ENCODE measurements at regions not wholly inside any gene's neighbourhood (a gene's known extent, or its start where the extent isn't known, plus 50 kb on each side); places are given as distances from the start of the nearest gene placed in this dataset.
"Not testable (repeated sequence)": the region's sequence is repeated elsewhere in the genome, so short reads cannot be mapped to it uniquely, and the experiment has no call there.

DNA sequence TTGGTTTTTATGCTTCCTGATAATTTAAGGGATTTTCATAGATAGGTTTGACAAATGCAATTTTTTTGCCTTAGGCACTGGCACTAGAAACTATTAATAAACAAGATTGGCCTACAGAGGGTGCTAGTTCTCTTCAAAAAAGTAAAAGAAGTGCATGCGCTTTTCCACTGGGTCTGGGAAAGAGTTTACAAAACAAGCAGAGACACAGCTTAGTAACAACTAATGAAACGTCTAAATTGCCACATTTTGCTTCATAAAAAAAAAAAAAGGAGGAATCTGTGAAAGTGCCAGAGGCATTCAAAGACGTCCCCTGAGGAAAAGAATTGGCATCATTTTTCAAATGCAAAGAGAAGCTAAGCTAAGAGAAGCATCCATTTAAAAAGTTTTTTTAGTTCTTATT lies 58.3 kb upstream of the EEA1 start:
- in situ Hi-C loops (cut with HindIII; ENCODE audit: low sequenced_read_pairs): no loop called here
- DNase-seq (ENCODE audit: low spot score): peak; percentile 79

DNA sequence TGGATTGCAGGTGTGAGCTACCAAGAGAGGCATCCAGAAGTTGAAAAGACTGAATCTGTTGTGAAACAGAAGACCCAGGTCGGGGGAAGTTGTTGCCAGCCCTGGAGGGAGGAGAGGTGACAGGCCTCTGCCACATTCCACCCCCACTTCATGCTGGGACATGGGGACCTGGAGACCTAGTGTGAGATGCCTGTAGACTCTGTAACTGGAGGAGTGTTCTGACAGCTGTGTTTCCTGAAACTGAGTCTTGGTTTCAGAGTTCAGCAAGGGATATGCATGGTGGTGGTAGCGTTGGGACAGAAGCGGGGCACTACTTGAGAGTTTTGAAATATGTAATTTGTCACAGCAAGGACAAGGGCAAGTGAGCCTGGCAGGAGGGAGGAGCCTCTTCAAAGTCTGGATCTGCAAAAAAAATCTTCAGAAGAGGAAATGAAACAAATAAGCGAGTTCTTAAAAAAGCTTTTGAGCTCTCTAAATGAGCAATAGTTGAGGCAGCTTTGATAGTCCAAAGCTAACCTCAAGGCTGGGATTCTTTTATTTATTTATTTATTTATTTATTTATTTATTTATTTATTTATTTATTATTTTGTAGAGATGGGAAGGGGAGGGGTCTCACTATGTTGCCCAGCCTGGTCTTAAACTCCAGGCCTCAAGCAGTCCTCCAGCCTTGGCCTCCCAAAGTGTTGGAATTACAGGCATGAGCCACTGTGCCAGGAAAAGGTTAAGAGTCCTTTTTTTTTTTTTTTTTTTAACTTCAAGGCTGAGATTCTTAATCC lies 58.9 kb upstream of the EEA1 start:
- in situ Hi-C loops (cut with HindIII; ENCODE audit: low sequenced_read_pairs): no loop called here
- no peak for DNase-seq (ENCODE audit: low spot score)

DNA sequence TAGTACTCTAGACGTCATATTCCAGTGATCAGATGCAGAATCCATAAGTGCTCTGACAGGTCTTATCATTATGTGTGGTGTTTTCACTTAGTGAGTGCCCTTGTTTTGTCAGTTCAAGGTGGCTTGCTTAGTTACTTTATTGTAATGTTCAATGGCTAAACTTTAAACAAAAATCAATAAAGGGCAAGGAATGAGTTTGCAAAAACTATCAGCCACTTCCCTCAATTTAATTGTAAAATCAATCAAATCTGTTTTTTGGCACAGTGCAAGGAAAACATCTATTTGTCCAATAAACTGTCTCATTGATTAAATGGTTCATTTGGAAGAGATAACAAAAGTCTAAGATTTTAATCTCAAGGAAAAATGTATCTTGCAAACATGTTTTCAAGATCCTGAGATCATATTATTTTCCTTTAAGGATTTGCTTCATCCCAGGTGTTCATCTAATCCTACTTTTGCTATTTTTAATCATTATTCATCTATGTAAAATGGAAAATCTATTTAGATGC lies 59.6 kb upstream of the EEA1 start:
- in situ Hi-C loops (cut with HindIII; ENCODE audit: low sequenced_read_pairs): no loop called here
- DNase-seq (ENCODE audit: low spot score): no peak

DNA sequence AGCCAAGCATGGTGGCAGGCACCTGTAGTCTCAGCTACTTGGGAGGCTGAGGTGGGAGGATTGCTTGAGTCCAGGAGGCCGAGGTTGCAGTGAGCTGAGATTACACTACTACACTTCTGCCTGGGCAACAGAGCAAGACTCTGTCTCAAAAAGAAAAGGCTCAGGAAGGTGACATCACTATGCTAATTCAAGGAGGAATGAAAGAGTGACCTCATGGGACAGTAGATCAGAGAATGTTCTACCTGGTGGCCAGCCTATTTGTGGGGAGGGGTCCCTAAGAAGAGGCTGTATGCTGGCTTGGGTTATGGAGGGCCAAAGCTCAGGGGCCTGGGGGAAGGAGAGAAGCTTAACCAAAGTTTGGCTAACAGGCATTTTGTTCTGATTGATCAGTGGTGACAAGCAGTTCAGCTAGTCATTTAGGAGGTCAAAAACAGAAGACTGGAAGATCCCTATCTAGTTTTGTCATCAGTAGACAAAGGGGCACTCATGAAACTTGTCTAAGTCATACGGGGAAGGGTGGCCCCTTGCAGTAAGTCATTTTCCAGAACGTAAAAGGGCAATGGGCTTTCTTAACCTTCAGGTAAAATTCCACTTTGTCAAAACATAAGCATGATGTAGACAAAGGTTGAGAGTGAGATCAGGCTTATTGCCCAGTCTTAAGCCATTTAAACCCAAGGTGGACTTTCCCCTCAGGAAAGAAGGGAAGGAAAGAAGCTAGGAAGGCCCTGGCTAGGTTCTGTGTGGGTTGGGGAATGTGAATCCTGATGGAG lies 60.8 kb upstream of the EEA1 start:
- in situ Hi-C loops (cut with HindIII; ENCODE audit: low sequenced_read_pairs): no loop called here
- DNase-seq (ENCODE audit: low spot score): no peak

DNA sequence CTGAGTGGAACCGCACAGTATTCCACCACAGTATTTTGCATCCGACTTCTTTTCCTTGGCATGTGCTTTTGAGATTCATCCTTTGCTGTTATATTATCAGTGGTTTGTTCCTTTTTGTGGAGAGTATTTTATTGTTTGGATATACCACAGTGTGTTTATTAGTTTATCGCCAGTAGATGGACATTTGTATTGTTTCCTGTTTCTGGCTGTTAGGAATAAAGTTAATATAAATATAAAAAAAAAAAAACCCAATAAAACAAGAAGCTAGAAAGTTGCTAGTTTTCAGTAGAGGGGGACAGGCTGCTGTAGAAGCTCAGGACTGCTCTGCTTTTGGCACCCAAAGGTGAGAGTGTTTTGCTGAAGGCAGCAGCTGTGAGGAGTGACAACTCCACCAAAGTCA lies 62.0 kb upstream of the EEA1 start:
- in situ Hi-C loops (cut with HindIII; ENCODE audit: low sequenced_read_pairs): no loop called here
- DNase-seq (ENCODE audit: low spot score): no peak

DNA sequence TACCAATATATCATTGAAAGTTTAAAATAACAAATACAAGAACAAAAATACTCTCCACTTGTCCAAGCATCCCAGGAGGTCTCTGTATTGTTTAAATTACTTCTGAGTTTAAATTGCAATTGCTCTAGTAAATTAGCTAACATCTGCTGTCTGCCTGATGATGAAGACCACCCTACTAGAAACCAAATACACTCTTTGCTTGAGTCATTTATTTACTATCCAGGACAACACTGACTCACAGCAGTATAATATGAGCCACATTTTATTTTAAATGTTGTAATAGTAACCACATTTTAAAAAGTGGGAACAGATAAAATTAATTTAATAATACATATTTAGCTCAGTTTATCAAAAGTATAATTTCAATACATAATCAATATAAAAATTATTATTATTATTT lies 62.9 kb upstream of the EEA1 start:
- in situ Hi-C loops (cut with HindIII; ENCODE audit: low sequenced_read_pairs): no loop called here
- DNase-seq (ENCODE audit: low spot score): no peak

DNA sequence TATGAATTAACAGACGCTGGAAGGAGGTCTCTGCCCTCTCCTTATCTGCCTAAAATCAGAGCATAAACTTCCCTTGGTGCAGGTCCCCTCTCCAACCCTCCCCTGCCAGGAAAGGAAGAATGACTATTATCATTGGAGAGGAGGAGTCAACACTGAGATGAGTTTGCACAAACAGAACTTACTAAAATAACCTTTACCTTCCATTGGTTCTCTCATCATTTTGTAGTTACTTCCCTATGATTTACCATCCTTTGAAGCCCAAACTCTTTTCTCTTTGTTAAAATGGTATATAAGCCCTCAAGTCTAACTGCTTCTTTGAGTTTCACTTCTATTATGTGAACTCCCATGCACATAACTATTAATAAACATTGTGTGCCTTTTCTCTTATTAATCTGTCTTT lies 64.2 kb upstream of the EEA1 start:
- DNase-seq (ENCODE audit: low spot score): no peak
- in situ Hi-C loops (cut with HindIII; ENCODE audit: low sequenced_read_pairs): no loop called here

DNA sequence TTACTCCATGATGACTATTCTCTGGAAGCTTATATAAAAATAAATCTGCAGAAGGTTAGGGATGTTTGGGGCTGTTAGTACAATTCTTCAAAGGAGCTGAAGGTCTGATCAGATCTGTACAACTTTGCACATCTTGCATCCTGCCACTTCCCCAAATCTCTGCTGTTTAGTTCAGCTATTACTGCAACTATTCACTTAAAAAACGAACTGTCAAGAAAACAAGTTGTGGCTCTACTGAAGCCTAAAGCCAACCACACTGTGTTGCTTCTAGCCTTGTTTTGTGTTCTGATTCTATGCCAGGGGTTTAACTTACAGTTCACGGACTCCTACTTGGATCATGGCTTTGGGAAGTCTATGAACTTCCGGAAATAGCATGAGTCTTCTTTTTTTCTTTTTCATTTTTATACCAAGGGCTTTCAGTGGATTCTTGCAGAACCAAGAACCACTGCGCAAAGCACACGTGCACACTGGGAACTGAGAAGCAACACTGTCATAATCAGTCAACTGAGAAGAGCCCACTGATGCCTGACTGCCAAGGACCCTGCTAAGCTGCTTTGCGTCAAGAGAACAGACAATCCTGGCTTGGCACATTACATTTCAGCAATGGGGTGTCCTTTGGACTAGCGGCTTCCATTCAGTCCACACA lies 66.3 kb upstream of the EEA1 start:
- in situ Hi-C loops (cut with HindIII; ENCODE audit: low sequenced_read_pairs): no loop called here
- no peak for DNase-seq (ENCODE audit: low spot score)

DNA sequence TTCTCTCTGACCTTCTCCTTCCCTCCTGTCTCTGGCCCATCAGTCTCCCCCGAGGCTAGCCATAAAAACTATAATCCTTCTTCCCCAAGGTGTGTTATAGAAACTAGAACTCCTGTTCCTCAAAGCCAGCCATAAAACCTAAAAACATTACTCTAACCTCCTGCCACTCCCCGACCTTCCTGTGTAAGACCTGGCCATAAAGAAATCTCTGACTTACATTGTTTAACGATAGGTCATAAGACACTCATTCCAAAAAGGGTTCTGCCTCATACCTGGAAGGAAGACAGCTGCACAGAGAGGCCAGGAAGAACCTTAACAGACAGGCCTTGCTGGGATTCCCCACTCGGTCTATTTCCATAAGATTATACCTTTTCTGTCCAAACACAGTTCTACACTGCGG lies 70.9 kb upstream of the EEA1 start:
- DNase-seq (ENCODE audit: low spot score): no peak
- in situ Hi-C loops (cut with HindIII; ENCODE audit: low sequenced_read_pairs): no loop called here

DNA sequence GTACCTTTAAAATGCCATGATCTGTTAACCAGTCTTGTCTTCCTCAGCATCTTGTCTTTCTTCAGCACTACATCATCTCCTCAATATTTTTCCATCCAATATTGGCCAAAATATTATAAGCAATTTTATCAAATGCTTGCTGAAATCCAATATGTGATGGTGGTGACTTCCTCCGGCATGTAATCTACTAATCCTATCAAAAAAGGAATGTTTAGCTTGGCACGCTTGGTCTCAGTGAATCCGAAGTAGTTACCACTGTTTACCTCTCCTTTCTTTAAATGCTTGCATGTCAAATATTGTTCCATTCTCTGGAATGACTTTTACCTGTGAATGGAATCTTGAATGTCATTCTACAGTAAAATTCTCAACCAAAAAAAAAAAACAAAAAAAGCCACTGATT lies 72.3 kb upstream of the EEA1 start:
- in situ Hi-C loops (cut with HindIII; ENCODE audit: low sequenced_read_pairs): no loop called here

DNA sequence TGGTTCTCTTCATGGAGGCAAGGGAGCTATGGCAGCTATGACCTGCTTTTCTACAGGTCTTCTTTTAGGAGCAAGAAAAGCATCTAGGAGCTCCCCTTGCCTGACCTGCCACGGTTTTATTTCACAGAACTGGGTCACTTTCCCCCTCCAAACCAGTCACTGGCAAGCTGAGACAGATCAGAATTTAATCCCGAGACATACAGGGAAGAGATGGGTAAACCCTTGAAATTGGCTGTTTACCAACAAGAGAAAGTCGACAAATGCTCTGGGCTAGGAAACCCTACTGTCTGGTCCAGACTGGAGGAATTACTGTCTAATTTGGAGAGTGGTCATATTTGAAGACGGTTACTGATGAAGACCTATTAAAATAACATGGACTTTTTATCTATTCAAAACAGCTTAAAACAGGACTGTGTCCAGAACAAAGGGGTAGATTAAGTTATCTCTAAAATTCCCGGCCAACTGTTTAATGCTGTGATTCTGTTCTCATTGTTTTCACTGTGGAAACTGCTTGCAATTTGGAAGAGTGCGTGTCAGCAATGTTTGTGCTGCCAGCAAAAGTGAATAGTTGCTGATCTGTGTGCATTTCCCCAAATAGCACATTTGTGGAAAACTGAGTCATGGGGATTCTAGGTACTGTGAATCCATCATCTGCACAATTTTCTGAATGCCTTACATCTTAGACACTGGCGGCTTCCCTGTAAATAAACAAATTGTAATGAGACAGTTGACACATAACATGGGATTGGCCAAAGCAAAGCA lies 73.4 kb upstream of the EEA1 start:
- DNase-seq (ENCODE audit: low spot score): no peak
- in situ Hi-C loops (cut with HindIII; ENCODE audit: low sequenced_read_pairs): no loop called here

More for the DNA sequence above, 72.3 kb upstream of the EEA1 start:
- DNase-seq (ENCODE audit: low spot score): no peak

DNA sequence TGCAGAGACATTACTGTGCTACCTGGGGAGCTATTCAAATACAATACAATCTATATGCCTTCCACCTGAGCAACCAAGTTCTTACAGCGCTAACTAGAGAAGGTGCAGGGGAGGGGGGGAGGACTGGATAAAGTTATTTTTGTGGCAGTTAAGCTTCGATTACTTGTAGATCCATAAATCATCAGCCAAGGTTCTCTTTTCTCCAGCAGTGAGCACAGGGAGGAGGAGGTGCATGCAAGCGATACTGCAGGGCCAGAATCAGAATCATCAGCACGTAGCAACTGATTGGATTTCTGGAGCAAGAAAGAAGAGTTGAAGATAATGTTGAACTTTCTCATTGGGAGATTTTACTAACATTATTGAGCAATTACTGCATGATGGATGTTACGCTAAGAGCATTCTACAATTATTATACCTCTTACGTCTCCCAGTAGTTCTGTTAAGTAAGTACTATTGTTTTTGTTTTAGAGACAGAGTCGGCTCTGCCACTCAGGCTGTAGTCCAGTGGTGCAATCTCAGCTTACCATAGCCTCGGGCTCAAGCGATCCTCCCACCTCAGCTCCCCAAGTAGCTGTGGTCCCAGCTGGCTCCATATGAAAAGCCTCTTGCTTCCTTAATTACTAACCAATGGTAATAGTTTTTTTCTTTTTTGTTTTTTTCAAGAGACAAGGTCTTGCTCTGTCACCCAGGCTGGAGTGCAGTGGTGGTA lies 74.6 kb upstream of the EEA1 start:
- in situ Hi-C loops (cut with HindIII; ENCODE audit: low sequenced_read_pairs): no loop called here
- DNase-seq (ENCODE audit: low spot score): no peak

DNA sequence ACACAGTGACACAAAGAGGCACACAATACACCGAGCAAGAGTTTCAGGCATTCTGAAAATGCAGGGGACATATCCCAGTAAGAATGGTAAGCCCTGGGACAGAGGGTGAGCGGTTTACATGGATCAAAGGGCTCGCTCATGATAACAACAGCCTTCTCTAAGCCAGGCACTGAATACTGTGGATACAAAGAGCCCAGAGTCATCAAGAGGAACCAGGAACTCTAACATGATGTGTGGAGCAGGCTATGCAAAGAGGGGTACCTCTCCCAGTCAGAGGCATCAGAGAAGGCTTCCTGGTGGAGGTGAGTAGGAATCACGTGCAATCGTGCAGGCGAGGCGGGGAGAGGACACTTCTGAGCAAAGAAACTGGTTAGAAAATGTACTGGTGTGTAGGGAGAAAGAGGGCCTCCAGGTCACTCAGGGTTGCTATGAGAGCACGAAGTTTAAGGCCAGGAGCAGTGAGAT lies 76.9 kb upstream of the EEA1 start:
- no peak for DNase-seq (ENCODE audit: low spot score)
- in situ Hi-C loops (cut with HindIII; ENCODE audit: low sequenced_read_pairs): no loop called here

DNA sequence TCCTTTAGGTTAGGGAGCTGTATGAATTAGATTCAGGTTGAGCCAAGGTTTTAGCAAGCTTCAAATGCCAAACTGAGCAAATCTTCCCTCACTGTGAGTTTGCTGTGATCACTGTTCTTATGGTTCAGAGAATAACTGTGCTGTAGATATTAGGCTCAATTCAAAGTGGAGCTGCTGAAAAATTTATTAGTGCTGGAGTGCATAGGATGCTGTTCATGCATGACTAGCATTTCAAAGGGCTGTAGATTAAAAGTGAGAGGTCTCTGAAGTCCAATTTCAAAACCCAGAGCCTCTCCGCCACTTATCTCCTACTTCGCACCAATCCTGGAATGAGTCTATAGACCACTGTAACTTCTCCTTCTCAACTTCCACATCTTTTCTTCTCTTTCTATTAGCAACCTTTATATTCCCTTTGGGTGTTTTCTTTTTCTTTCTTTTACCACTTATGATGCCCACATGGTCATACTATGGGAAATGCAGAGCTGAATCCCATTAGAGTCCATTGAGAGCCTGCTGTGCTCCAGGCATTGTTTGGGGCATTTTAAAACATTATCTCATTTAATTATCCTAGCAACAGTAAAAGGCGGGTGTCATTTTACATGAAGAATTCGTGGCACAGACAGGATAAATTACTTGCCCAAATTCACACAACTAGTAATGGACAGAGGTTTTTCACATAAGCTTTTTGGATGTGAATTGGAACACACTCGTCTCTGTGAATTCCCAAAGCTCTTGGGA lies 77.5 kb upstream of the EEA1 start:
- in situ Hi-C loops (cut with HindIII; ENCODE audit: low sequenced_read_pairs): no loop called here
- no peak for DNase-seq (ENCODE audit: low spot score)

DNA sequence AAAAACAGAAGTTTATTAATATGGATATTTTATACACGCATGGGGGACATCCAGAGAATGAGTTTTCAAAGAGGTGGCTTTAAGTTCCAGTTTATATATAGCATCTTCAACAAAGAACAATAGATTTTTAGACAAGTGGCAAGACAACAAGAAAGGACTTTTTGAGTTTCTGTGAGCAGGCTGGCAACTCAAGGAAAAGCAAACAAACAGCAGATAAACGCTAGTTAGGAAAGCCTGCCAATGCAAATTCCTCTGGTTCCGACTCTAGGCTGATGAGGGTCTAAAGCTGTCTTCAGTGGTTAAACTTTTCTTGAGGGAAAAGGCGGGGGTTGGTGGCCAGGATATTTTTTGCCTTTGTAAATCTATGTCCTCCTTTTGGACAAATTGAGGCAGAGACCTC lies 78.4 kb upstream of the EEA1 start:
- no peak for DNase-seq (ENCODE audit: low spot score)
- in situ Hi-C loops (cut with HindIII; ENCODE audit: low sequenced_read_pairs): no loop called here

DNA sequence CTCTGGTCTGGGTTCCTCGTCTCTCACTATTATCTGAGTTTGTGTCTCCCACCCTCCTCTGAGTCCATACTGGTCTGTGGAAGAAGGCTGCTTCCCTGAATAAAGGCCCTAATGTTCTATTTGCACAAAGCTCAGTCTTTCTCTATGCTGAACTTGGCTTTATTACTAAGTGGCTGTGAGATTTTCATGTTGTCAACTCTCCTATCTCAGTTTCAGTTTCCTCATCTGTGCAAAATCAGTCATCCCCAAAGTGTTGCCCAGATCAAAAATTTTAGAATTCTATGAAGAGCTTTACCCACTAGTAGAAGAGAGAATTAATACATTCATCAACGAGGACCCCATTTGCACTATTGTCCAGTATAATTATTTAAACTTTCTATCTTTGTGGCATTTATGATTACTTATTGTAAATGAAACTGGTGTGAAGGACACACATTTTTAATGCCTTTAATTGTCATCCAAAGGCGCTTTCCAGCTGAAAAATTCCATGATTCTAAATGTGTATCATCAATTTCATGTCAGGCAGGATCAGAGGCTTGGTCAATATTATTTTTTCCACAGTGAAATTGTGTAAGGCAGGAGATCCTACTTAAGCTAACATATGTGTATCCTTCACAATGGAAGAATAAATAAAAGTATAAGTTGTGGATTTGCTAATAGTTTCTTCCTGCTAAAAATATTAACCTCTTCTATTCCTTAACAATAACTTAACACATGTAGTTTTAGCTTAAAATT lies 79.1 kb upstream of the EEA1 start:
- no peak for DNase-seq (ENCODE audit: low spot score)
- in situ Hi-C loops (cut with HindIII; ENCODE audit: low sequenced_read_pairs): no loop called here

DNA sequence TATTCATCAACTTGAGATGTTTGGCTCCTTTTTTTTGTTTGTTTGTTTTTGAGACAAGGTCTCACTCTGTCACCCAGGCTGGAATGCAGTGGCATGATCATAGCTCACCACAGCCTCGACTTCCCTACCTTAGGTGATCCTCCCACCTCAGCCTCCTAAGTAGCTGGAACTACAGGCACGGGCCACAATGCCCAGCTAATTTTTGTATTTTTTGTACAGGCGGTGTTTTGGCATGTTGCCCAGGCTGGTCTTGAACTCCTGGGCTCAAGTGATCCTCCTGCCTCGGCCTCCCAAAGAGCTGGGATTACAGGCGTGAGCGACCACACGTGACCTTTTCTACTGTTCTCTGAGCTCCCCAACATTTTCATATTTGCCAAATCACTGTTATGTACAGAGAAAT lies 79.8 kb upstream of the EEA1 start:
- in situ Hi-C loops (cut with HindIII; ENCODE audit: low sequenced_read_pairs); DNase-seq (ENCODE audit: low spot score): not testable (repeated sequence)

DNA sequence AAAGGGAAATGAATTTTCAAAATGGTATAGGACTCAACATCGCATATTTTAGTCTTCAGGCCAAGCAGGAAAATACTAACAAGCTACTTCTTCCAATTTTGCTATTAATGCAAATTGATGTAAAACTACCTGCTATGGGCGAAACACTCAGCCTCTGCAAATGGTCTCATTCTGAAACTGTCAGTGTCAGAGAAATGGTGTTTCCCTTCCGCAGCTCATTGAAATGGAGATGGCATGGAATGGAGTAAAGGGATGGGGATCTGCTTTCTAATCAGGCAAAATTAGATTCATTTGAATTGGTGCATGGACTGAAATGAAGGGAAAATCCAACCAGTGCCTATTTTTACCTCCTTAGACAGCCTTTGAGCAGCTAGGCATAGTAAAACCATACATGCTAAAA lies 80.4 kb upstream of the EEA1 start:
- DNase-seq (ENCODE audit: low spot score): no peak
- in situ Hi-C loops (cut with HindIII; ENCODE audit: low sequenced_read_pairs): no loop called here
